GM23338 (cell line): ENCODE measurements at regions not wholly inside any gene's neighbourhood (a gene's known extent, or its start where the extent isn't known, plus 50 kb on each side); places are given as distances from the start of the nearest gene placed in this dataset.

ENCODE experiments used
- ATAC-seq: fragments of 200-7000 bp; cut with Tn5 transposase; 3 replicates; pipeline ENCODE4 v1.9.1; 2020
- DNase-seq: peaks from one replicate; pipeline ENCODE4 v3.0.0-alpha.2; 2015; ENCODE audit warnings: low spot score
- H2AFZ ChIP-seq: fragments of 200-600 bp; sonication (generic); 2 replicates; pipeline ENCODE4 v1.8.0; 2016; ENCODE audit warnings: antibody characterized with exemption, mild to moderate bottlenecking, moderate library complexity
- H3F3A ChIP-seq: fragments of 200-600 bp; sonication (generic); replicated peaks from 2 replicates; pipeline ENCODE4 v1.8.0; 2017; ENCODE audit warnings: antibody characterized with exemption, mixed run types, low read depth
- H3K27ac ChIP-seq: fragments of 200-600 bp; sonication (generic); 2 replicates; pipeline ENCODE4 v1.6.1; 2016; ENCODE audit warnings: low read depth
- H3K27me3 ChIP-seq: fragments of 200-600 bp; sonication (generic); 2 replicates; pipeline ENCODE4 v1.8.0; 2016; ENCODE audit warnings: mild to moderate bottlenecking, mixed run types, moderate library complexity; ENCODE audit not compliant: insufficient read depth
- H3K36me3 ChIP-seq: fragments of 200-600 bp; sonication (generic); 2 replicates; pipeline ENCODE4 v1.8.0; 2016; ENCODE audit warnings: mild to moderate bottlenecking; ENCODE audit not compliant: insufficient read depth
- H3K4me1 ChIP-seq: fragments of 200-600 bp; sonication (generic); 2 replicates; pipeline ENCODE4 v1.8.0; 2016; ENCODE audit warnings: mild to moderate bottlenecking, moderate library complexity; ENCODE audit not compliant: insufficient read depth
- H3K4me2 ChIP-seq: fragments of 200-600 bp; sonication (generic); 2 replicates; pipeline ENCODE4 v1.7.1; 2017; ENCODE audit warnings: mixed run types
- H3K4me3 ChIP-seq: fragments of 200-600 bp; sonication (generic); 2 replicates; pipeline ENCODE4 v1.6.1; 2016; ENCODE audit warnings: mixed run types
- H3K79me2 ChIP-seq: fragments of 200-600 bp; sonication (generic); replicated peaks from 2 replicates; pipeline ENCODE4 v1.8.0; 2017; ENCODE audit warnings: mild to moderate bottlenecking; ENCODE audit not compliant: insufficient read depth
- H3K9me2 ChIP-seq: fragments of 200-600 bp; sonication (generic); 2 replicates; pipeline ENCODE4 v1.8.0; 2017; ENCODE audit not compliant: insufficient read depth
- H4K20me1 ChIP-seq: fragments of 200-600 bp; sonication (generic); replicated peaks from 2 replicates; pipeline ENCODE4 v1.8.0; 2017; ENCODE audit warnings: mild to moderate bottlenecking; ENCODE audit not compliant: insufficient read depth
- H3K27ac Mint-ChIP-seq: 2 replicates; pipeline ENCODE4 v1.8.0; 2020; ENCODE audit warnings: inconsistent platforms, mild to moderate bottlenecking, moderate library complexity, mixed read lengths
- H3K27me3 Mint-ChIP-seq: 3 replicates; pipeline ENCODE4 v1.8.0; 2022; ENCODE audit warnings: low read depth, mild to moderate bottlenecking, moderate library complexity, mixed read lengths, inconsistent platforms; ENCODE audit not compliant: insufficient read depth, poor library complexity
- H3K36me3 Mint-ChIP-seq: 3 replicates; pipeline ENCODE4 v1.8.0; 2021; ENCODE audit warnings: low read depth, mild to moderate bottlenecking, inconsistent platforms, moderate library complexity, mixed read lengths
- H3K4me1 Mint-ChIP-seq: 3 replicates; pipeline ENCODE4 v1.8.0; 2020; ENCODE audit warnings: mild to moderate bottlenecking, inconsistent platforms, mixed read lengths
- H3K4me3 Mint-ChIP-seq: 3 replicates; pipeline ENCODE4 v1.8.0; 2021; ENCODE audit warnings: moderate library complexity, mild to moderate bottlenecking, inconsistent platforms, mixed read lengths
- H3K9me3 Mint-ChIP-seq: 3 replicates; pipeline ENCODE4 v1.8.0; 2020; ENCODE audit warnings: moderate library complexity, mild to moderate bottlenecking, inconsistent platforms, mixed read lengths
- EZH2 ChIP-seq: fragments of 200-600 bp; sonication (generic); IDR thresholded peaks from one replicate; pipeline ENCODE4 v1.8.0; 2017; ENCODE audit warnings: antibody characterized with exemption, mild to moderate bottlenecking, low read depth; ENCODE audit not compliant: unreplicated experiment
- JUNB ChIP-seq: IDR thresholded peaks from one replicate; pipeline ENCODE4 v1.6.1; 2016; ENCODE audit warnings: antibody characterized with exemption; ENCODE audit not compliant: unreplicated experiment
- NANOG ChIP-seq: IDR thresholded peaks from 2 replicates; pipeline ENCODE4 v1.6.1; 2016; ENCODE audit warnings: antibody characterized with exemption, borderline replicate concordance
- ZNF114 ChIP-seq: fragments of 250-450 bp; sonication (Bioruptor Pico); IDR thresholded peaks from 2 replicates; pipeline ENCODE4 v1.5.0; 2020; ENCODE audit warnings: mild to moderate bottlenecking, moderate library complexity
- ZNF331 ChIP-seq: fragments of 250-450 bp; sonication (Bioruptor Pico); IDR thresholded peaks from 2 replicates; pipeline ENCODE4 v1.5.0; 2020; ENCODE audit warnings: low read depth, mild to moderate bottlenecking, moderate library complexity
- TF ChIP-seq, protein P1 (sequence below): fragments of 250-450 bp; sonication (Bioruptor Pico); IDR thresholded peaks from 2 replicates; pipeline ENCODE4 v1.5.0; 2020; ENCODE audit warnings: mild to moderate bottlenecking, moderate library complexity
- TF ChIP-seq, protein P2 (sequence below), 2 experiments: fragments of 200-600 bp in 1 of 2; sonication (generic) in 1 of 2; conservative IDR thresholded peaks; 2 replicates each; pipeline versions ENCODE4 v1.5.1 to v1.6.1; 2016 to 2017; ENCODE audit warnings: antibody characterized with exemption in 2 of 2, low read depth in 2 of 2, mild to moderate bottlenecking in 2 of 2, moderate library complexity in 1 of 2

DNA sequence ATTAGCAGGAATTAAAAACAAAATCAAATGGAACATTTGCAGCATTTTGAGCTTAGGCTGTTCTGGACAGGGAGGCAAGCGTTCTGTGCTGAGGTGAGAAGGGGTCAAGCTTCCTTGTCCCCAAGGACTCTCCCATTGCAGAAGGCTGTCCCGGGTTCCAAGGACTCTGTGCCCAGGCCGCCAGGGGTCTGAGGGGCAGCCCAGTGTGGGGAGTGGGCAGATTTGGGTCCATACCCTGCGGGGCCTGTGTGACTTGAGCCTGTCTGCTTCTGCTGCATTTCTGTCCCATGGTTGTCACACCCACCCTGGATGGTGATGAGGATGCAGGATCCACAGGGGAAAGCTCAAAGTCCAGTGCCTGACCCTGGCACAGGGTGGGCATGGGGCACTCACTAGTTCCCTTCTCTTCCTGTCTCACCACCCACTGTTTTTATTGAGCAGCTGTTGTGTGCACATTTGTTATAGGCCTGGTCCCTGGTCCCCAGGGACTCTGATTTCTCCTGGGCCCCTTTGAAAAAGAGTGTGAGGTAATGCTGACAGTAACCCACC is 211.4 kb upstream of the HS6ST1 start (continued):
- TF ChIP-seq, protein P1, sequence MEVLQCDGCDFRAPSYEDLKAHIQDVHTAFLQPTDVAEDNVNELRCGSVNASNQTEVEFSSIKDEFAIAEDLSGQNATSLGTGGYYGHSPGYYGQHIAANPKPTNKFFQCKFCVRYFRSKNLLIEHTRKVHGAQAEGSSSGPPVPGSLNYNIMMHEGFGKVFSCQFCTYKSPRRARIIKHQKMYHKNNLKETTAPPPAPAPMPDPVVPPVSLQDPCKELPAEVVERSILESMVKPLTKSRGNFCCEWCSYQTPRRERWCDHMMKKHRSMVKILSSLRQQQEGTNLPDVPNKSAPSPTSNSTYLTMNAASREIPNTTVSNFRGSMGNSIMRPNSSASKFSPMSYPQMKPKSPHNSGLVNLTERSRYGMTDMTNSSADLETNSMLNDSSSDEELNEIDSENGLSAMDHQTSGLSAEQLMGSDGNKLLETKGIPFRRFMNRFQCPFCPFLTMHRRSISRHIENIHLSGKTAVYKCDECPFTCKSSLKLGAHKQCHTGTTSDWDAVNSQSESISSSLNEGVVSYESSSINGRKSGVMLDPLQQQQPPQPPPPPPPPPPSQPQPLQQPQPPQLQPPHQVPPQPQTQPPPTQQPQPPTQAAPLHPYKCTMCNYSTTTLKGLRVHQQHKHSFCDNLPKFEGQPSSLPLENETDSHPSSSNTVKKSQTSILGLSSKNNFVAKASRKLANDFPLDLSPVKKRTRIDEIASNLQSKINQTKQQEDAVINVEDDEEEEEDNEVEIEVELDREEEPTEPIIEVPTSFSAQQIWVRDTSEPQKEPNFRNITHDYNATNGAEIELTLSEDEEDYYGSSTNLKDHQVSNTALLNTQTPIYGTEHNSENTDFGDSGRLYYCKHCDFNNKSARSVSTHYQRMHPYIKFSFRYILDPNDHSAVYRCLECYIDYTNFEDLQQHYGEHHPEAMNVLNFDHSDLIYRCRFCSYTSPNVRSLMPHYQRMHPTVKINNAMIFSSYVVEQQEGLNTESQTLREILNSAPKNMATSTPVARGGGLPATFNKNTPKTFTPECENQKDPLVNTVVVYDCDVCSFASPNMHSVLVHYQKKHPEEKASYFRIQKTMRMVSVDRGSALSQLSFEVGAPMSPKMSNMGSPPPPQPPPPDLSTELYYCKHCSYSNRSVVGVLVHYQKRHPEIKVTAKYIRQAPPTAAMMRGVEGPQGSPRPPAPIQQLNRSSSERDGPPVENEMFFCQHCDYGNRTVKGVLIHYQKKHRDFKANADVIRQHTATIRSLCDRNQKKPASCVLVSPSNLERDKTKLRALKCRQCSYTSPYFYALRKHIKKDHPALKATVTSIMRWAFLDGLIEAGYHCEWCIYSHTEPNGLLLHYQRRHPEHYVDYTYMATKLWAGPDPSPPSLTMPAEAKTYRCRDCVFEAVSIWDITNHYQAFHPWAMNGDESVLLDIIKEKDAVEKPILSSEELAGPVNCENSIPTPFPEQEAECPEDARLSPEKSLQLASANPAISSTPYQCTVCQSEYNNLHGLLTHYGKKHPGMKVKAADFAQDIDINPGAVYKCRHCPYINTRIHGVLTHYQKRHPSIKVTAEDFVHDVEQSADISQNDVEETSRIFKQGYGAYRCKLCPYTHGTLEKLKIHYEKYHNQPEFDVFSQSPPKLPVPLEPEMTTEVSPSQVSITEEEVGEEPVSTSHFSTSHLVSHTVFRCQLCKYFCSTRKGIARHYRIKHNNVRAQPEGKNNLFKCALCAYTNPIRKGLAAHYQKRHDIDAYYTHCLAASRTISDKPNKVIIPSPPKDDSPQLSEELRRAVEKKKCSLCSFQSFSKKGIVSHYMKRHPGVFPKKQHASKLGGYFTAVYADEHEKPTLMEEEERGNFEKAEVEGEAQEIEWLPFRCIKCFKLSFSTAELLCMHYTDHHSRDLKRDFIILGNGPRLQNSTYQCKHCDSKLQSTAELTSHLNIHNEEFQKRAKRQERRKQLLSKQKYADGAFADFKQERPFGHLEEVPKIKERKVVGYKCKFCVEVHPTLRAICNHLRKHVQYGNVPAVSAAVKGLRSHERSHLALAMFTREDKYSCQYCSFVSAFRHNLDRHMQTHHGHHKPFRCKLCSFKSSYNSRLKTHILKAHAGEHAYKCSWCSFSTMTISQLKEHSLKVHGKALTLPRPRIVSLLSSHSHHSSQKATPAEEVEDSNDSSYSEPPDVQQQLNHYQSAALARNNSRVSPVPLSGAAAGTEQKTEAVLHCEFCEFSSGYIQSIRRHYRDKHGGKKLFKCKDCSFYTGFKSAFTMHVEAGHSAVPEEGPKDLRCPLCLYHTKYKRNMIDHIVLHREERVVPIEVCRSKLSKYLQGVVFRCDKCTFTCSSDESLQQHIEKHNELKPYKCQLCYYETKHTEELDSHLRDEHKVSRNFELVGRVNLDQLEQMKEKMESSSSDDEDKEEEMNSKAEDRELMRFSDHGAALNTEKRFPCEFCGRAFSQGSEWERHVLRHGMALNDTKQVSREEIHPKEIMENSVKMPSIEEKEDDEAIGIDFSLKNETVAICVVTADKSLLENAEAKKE: no peak
- TF ChIP-seq ZNF331 (no peak), NANOG (no peak), JUNB (no peak)

DNA sequence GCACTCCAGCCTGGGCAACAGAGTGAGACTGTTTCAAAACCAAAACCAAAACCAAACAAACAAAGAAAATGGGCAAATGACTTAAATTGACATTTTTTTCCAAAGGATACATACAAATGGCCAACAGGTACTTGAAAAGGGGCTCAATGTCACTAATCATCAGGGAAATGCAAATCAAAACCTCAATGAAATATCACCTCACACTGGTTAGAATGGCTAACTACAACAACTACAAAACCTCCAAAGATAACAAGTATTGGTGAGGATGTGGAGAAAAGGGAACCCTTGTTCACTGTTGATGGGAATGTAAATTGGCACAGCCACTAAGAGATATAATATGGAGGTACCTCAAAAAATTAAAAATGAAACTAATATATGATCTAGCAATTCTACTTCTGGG is 213.2 kb upstream of the HS6ST1 start:
- H3K4me3 Mint-ChIP-seq: no peak overlapping the region
- ATAC-seq (peak; percentile 43; the same call in 1 of the 3 replicates), DNase-seq (peak; percentile 49)
- no peak overlapping the region for H3K27ac Mint-ChIP-seq
- H4K20me1 ChIP-seq: no peaks in the 10 kb centered on the region
- no peaks in the 10 kb centered on the region for H3K36me3 ChIP-seq
- H3K27ac ChIP-seq: no peak overlapping the region
- TF ChIP-seq, protein P2, sequence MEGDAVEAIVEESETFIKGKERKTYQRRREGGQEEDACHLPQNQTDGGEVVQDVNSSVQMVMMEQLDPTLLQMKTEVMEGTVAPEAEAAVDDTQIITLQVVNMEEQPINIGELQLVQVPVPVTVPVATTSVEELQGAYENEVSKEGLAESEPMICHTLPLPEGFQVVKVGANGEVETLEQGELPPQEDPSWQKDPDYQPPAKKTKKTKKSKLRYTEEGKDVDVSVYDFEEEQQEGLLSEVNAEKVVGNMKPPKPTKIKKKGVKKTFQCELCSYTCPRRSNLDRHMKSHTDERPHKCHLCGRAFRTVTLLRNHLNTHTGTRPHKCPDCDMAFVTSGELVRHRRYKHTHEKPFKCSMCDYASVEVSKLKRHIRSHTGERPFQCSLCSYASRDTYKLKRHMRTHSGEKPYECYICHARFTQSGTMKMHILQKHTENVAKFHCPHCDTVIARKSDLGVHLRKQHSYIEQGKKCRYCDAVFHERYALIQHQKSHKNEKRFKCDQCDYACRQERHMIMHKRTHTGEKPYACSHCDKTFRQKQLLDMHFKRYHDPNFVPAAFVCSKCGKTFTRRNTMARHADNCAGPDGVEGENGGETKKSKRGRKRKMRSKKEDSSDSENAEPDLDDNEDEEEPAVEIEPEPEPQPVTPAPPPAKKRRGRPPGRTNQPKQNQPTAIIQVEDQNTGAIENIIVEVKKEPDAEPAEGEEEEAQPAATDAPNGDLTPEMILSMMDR (conservative IDR thresholded peaks at IDR 0.05; ENCODE audit: low read depth in 2 of 2): peak; percentile 63 to 68
- TF ChIP-seq EZH2: no peak
- TF ChIP-seq ZNF114 (CRISPR knock-in tag): no peak
- peaks cover 2% of the 10 kb centered on the region for H3K27me3 Mint-ChIP-seq
- peaks cover 1% of the 10 kb centered on the region; the same call in 2 of the 3 replicates for H3K4me1 Mint-ChIP-seq
- H3K79me2 ChIP-seq: no peaks in the 10 kb centered on the region
- no peaks in the 10 kb centered on the region for H3K4me1 ChIP-seq
- H3K27me3 ChIP-seq: no peaks in the 10 kb centered on the region
- no peaks in the 10 kb centered on the region for H3F3A ChIP-seq
- no peak overlapping the region for H2AFZ ChIP-seq
- peaks cover 2% of the 10 kb centered on the region; the same call in 2 of the 3 replicates for H3K36me3 Mint-ChIP-seq
- H3K9me2 ChIP-seq: 0 out of 2 replicates have a peak, but pooled peaks cover 4% of the 10 kb centered on the region
- no peak overlapping the region for H3K4me3 ChIP-seq
- H3K4me2 ChIP-seq: no peak overlapping the region
- peaks cover under 1% of the 10 kb centered on the region; the same call in 2 of the 3 replicates for H3K9me3 Mint-ChIP-seq
